OCI-LY3 (cell line): ENCODE measurements at regions not wholly inside any gene's neighbourhood (a gene's known extent, or its start where the extent isn't known, plus 50 kb on each side); places are given as distances from the start of the nearest gene placed in this dataset.

Experiments
- H2AFZ ChIP-seq: fragments of 200-600, 300-600 bp; shearing (Covaris generic); 2 replicates; pipeline ENCODE4 v1.6.0; 2014; ENCODE audit warnings: antibody characterized with exemption, low read depth, low read length
- H3K27ac ChIP-seq: fragments of 200-600, 300-600 bp; sonication (generic); 2 replicates; pipeline ENCODE4 v1.5.1; 2014; ENCODE audit warnings: mild to moderate bottlenecking, low read length, moderate library complexity, mixed read lengths
- H3K27me3 ChIP-seq: fragments of 200-600, 300-600 bp; sonication (generic); 2 replicates; pipeline ENCODE4 v1.6.1; 2014; ENCODE audit warnings: low read depth, low read length, mixed read lengths
- H3K36me3 ChIP-seq: fragments of 200-600, 300-600 bp; sonication (generic); replicated peaks from 2 replicates; pipeline ENCODE3; 2014; ENCODE audit warnings: low read depth, low read length, mixed read lengths
- H3K4me1 ChIP-seq: fragments of 300-600, 200-600 bp; sonication (generic); 2 replicates; pipeline ENCODE4 v1.6.1; 2014; ENCODE audit warnings: low read length, mixed read lengths
- H3K4me2 ChIP-seq: fragments of 200-600, 300-600 bp; sonication (generic); 2 replicates; pipeline ENCODE4 v1.6.1; 2014; ENCODE audit warnings: low read length, mixed read lengths
- H3K4me3 ChIP-seq: fragments of 300-600, 200-600 bp; sonication (generic); 2 replicates; pipeline ENCODE4 v1.5.1; 2014; ENCODE audit warnings: antibody characterized with exemption, mild to moderate bottlenecking, low read length, moderate library complexity
- H3K79me2 ChIP-seq: fragments of 300-600, 200-600 bp; shearing (Covaris generic); 2 replicates; pipeline ENCODE4 v1.6.1; 2014; ENCODE audit warnings: mild to moderate bottlenecking, low read length, mixed read lengths
- H3K9ac ChIP-seq: fragments of 300-600, 200-600 bp; shearing (Covaris generic); 2 replicates; pipeline ENCODE4 v1.6.0; 2014; ENCODE audit warnings: mild to moderate bottlenecking, low read length, moderate library complexity
- H3K9me3 ChIP-seq: fragments of 200-600, 300-600 bp; shearing (Covaris generic); 2 replicates; pipeline ENCODE4 v1.6.1; 2014; ENCODE audit warnings: low read length, mixed read lengths; ENCODE audit not compliant: insufficient read depth
- H4K20me1 ChIP-seq: fragments of 200-600, 300-600 bp; sonication (generic); 2 replicates; pipeline ENCODE4 v1.6.1; 2016; ENCODE audit warnings: low read length, mixed read lengths; ENCODE audit not compliant: insufficient read depth
- EZH2phosphoT487 ChIP-seq: fragments of 200-600 bp; shearing (Covaris generic); IDR thresholded peaks from 2 replicates; pipeline ENCODE4 v1.6.1; 2018; ENCODE audit warnings: antibody characterized with exemption, mixed run types, low read depth
- TF ChIP-seq, protein P1 (sequence below): fragments of 200-600, 300-600 bp; sonication (generic); IDR thresholded peaks from 2 replicates; pipeline ENCODE4 v1.5.1; 2014; ENCODE audit warnings: antibody characterized with exemption, low read length, low read depth

DNA sequence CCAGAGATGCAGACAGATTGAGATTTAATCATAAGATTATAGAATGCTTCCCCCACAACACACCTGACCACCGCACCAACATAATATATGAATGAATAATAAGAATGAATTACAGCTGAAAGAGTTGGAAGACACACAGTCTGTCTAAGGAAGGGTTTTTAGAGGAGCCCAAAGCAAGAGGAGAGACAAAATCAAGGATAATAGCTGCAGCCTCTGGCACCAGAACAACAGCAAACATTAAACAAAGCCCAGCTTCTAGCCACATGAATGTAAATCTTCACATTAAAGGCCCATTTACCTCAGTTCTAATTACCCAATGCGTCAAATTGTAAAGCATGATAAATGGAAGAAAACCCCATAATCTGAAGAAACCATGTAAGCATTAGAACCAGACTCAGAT is 133.9 kb downstream of the SPCS3 start:
- TF ChIP-seq, protein P1, sequence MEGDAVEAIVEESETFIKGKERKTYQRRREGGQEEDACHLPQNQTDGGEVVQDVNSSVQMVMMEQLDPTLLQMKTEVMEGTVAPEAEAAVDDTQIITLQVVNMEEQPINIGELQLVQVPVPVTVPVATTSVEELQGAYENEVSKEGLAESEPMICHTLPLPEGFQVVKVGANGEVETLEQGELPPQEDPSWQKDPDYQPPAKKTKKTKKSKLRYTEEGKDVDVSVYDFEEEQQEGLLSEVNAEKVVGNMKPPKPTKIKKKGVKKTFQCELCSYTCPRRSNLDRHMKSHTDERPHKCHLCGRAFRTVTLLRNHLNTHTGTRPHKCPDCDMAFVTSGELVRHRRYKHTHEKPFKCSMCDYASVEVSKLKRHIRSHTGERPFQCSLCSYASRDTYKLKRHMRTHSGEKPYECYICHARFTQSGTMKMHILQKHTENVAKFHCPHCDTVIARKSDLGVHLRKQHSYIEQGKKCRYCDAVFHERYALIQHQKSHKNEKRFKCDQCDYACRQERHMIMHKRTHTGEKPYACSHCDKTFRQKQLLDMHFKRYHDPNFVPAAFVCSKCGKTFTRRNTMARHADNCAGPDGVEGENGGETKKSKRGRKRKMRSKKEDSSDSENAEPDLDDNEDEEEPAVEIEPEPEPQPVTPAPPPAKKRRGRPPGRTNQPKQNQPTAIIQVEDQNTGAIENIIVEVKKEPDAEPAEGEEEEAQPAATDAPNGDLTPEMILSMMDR, result no peak
- TF ChIP-seq EZH2phosphoT487, result no peak
- no peaks in the 10 kb centered on the region for H3K4me1 ChIP-seq

DNA sequence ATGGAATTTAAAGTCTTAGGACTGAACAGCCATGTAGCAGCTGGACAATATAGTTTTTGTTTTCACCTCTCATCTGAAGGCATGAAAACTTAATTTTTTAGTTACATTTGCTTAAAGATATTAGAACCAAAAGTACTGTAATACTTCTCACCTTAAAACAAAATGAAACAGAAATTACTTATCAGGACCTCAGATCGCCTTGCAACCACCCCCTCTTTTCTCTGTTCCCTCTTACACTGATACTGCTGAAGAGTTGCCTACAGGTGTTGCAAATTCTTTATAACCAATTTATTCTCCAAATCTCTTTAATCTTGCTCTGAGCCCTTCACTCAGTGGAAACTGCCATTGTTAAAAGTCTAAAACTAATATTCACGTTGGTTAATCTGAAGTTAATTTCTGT is 145.0 kb downstream of the SPCS3 start:
- Histone ChIP-seq H3K4me1 (peaks cover 7% of the 10 kb centered on the region; the same call in 1 of the 2 replicates), H3K4me2 (peak overlapping the region; percentile 31), H2AFZ (0 out of 2 replicates have a peak overlapping the region, but pooled peaks have one; percentile 40), H3K4me3 (no peak overlapping the region), H3K27me3 (no peaks in the 10 kb centered on the region), H3K36me3 (no peaks in the 10 kb centered on the region), H3K79me2 (no peaks in the 10 kb centered on the region), H3K9ac (no peak overlapping the region), H3K27ac (no peak overlapping the region), H3K9me3 (no peaks in the 10 kb centered on the region), H4K20me1 (no peaks in the 10 kb centered on the region)
- TF ChIP-seq, protein P1, result no peak

More for the DNA sequence above, 133.9 kb downstream of the SPCS3 start:
- Histone ChIP-seq H3K79me2 (no peaks in the 10 kb centered on the region), H3K9ac (no peak overlapping the region), H3K36me3 (no peaks in the 10 kb centered on the region), H3K9me3 (no peaks in the 10 kb centered on the region), H4K20me1 (no peaks in the 10 kb centered on the region), H2AFZ (no peak overlapping the region), H3K4me3 (no peak overlapping the region), H3K4me2 (no peak overlapping the region), H3K27me3 (no peaks in the 10 kb centered on the region), H3K27ac (no peak overlapping the region)

- Histone ChIP-seq H3K9ac (no peak overlapping the region), H3K27ac (no peak overlapping the region), H2AFZ (no peak overlapping the region), H3K79me2 (no peaks in the 10 kb centered on the region), H4K20me1 (no peaks in the 10 kb centered on the region), H3K36me3 (no peaks in the 10 kb centered on the region), H3K4me3 (no peak overlapping the region), H3K4me1 (peaks cover 7% of the 10 kb centered on the region; the same call in 1 of the 2 replicates), H3K4me2 (no peak overlapping the region), H3K27me3 (no peaks in the 10 kb centered on the region), H3K9me3 (no peaks in the 10 kb centered on the region)
- TF ChIP-seq EZH2phosphoT487, result no peak
- TF ChIP-seq, protein P1, result no peak
Measured at GRCh38 chr4:176467001-176467400, 147.2 kb downstream of the SPCS3 start.

GRCh38 chr4:176469546-176469945 is 149.8 kb downstream of the SPCS3 start:
- Histone ChIP-seq H3K4me2 (no peak overlapping the region), H3K27ac (no peak overlapping the region)
- no peak for TF ChIP-seq EZH2phosphoT487
- TF ChIP-seq, protein P1, result no peak

More at GRCh38 chr4:176469546-176469945, 149.8 kb downstream of the SPCS3 start:
- Histone ChIP-seq H3K4me1 (peaks cover 7% of the 10 kb centered on the region; the same call in 1 of the 2 replicates), H3K79me2 (no peaks in the 10 kb centered on the region), H3K9me3 (no peaks in the 10 kb centered on the region), H3K27me3 (no peaks in the 10 kb centered on the region), H2AFZ (no peak overlapping the region), H3K4me3 (no peak overlapping the region), H3K9ac (no peak overlapping the region), H4K20me1 (no peaks in the 10 kb centered on the region), H3K36me3 (no peaks in the 10 kb centered on the region)
